Esophagus squamous epithelium (tissue), 5 donors: ENCODE measurements at regions not wholly inside any gene's neighbourhood (a gene's known extent, or its start where the extent isn't known, plus 50 kb on each side); places are given as distances from the start of the nearest gene placed in this dataset.

ENCODE experiments used
- DNase-seq: peaks from one replicate; lab custom pipeline; 2025; lab: John Stamatoyannopoulos, UW
- H3K27ac ChIP-seq, 4 donors: fragments of 200-600 bp; sonication (generic); one replicate each; pipeline ENCODE4 v1.5.1; 2016 to 2019; ENCODE audit warnings: mild to moderate bottlenecking in 1 of 4
- H3K27me3 ChIP-seq, 4 donors: fragments of 200-600 bp; sonication (generic); 1 replicate in 3 of 4; 2 replicates in 1 of 4; pipeline versions ENCODE4 v1.5.1 to v1.6.0; 2017 to 2021; ENCODE audit warnings: antibody characterized with exemption in 1 of 4
- H3K36me3 ChIP-seq, 3 donors: fragments of 200-600 bp; sonication (generic); one replicate each; pipeline ENCODE4 v1.5.1; 2016 to 2019
- H3K4me1 ChIP-seq, 3 donors: fragments of 200-600 bp; sonication (generic); one replicate each; pipeline ENCODE4 v1.5.1; 2017 to 2019
- H3K4me3 ChIP-seq, 4 donors: fragments of 200-600 bp; sonication (generic); 1 replicate in 3 of 4; 2 replicates in 1 of 4; pipeline ENCODE4 v1.5.1; 2016 to 2019; ENCODE audit warnings: mild to moderate bottlenecking in 2 of 4, moderate library complexity in 1 of 4
- H3K9me3 ChIP-seq, 3 donors: fragments of 200-600 bp; sonication (generic); one replicate each; pipeline ENCODE4 v1.5.1; 2016 to 2019
- CTCF ChIP-seq, 6 experiments: fragments of 450-650 bp in 4 of 6; fragments of 200-600 bp in 2 of 6; sonication (generic) in 2 of 6; IDR thresholded peaks; one replicate each; pipeline ENCODE4 v1.5.1; 2016 to 2019; ENCODE audit warnings: antibody characterized with exemption in 6 of 6, mild to moderate bottlenecking in 4 of 6, moderate library complexity in 4 of 6
- POLR2A ChIP-seq, 4 donors: fragments of 450-650 bp; IDR thresholded peaks; one replicate each; pipeline ENCODE4 v1.6.1; 2017; ENCODE audit warnings: antibody characterized with exemption in 4 of 4, mild to moderate bottlenecking in 4 of 4, moderate library complexity in 3 of 4
- WGBS, 2 donors: methylation state at CpG; one replicate each; pipeline ENCODE4 v1.1.5; 2018; 5-methylcytosine and 5-hydroxymethylcytosine counted together
- intact Hi-C: fragments of 100-400 bp; cut with DNase I; formaldehyde crosslinking; loops from one replicate; pipeline ENCODE4 v1.15.0; 2022
- donor health status: DM: yes; HTN: yes; CAD: no.

- TF ChIP-seq POLR2A (IDR thresholded peaks at IDR 0.05) (no peak), CTCF (IDR thresholded peaks at IDR 0.05) (no peak)
- Histone ChIP-seq H3K36me3 (no peaks in the 10 kb centered on the region), H3K27ac (no peak overlapping the region), H3K9me3 (peaks cover 0 to 11% (median 0%) of the 10 kb centered on the region in 3 donors), H3K4me1 (no peaks in the 10 kb centered on the region), H3K27me3 (no peaks in the 10 kb centered on the region), H3K4me3 (no peak overlapping the region)
- intact Hi-C loops: no loop called here
- WGBS, 2 donors: 100% methylated on average over 1 of the region's 1 CpG
- DNase-seq: no peak
Measured at GRCh38 chr12:116473416-116473815, 85.8 kb upstream of the MAP1LC3B2 start.

- Histone ChIP-seq H3K9me3 (peaks cover 0 to 11% (median 0%) of the 10 kb centered on the region in 3 donors), H3K27ac (no peak overlapping the region), H3K27me3 (no peaks in the 10 kb centered on the region), H3K4me3 (no peak overlapping the region), H3K36me3 (no peaks in the 10 kb centered on the region), H3K4me1 (no peaks in the 10 kb centered on the region)
- WGBS, 2 donors: 25 to 47% methylated on average over 1 of the region's 1 CpG
- TF ChIP-seq POLR2A (IDR thresholded peaks at IDR 0.05) (no peak), CTCF (IDR thresholded peaks at IDR 0.05) (no peak)
- intact Hi-C loops: no loop called here
- DNase-seq: no peak
Measured at GRCh38 chr12:116474331-116474730, 84.8 kb upstream of the MAP1LC3B2 start.

GRCh38 chr12:116474899-116475298 is 84.3 kb upstream of the MAP1LC3B2 start:
- Histone ChIP-seq H3K27me3 (no peaks in the 10 kb centered on the region), H3K36me3 (no peaks in the 10 kb centered on the region), H3K4me1 (no peaks in the 10 kb centered on the region), H3K27ac (no peak overlapping the region), H3K4me3 (no peak overlapping the region), H3K9me3 (peaks cover 0 to 11% (median 0%) of the 10 kb centered on the region in 3 donors)
- intact Hi-C loops: no loop called here
- no peak for DNase-seq
- 85 to 93% methylated on average over 2 to 4 of the region's 4 CpGs for WGBS, 2 donors
- TF ChIP-seq CTCF (IDR thresholded peaks at IDR 0.05): no peak
- TF ChIP-seq POLR2A (IDR thresholded peaks at IDR 0.05): no peak

- Histone ChIP-seq H3K27me3 (no peaks in the 10 kb centered on the region), H3K36me3 (no peaks in the 10 kb centered on the region), H3K27ac (no peak overlapping the region), H3K4me3 (no peak overlapping the region), H3K9me3 (peaks cover 0 to 11% (median 0%) of the 10 kb centered on the region in 3 donors), H3K4me1 (no peaks in the 10 kb centered on the region)
- no peak for DNase-seq
- 95 to 96% methylated on average over 7 of the region's 7 CpGs for WGBS, 2 donors
- intact Hi-C loops: no loop called here
- TF ChIP-seq CTCF (IDR thresholded peaks at IDR 0.05): no peak
- TF ChIP-seq POLR2A (IDR thresholded peaks at IDR 0.05): no peak
Measured at GRCh38 chr12:116476227-116476822, 82.9 kb upstream of the MAP1LC3B2 start.

- DNase-seq: no peak
- 78 to 91% methylated on average over 6 of the region's 6 CpGs for WGBS, 2 donors
- Histone ChIP-seq H3K36me3 (no peaks in the 10 kb centered on the region), H3K4me1 (no peaks in the 10 kb centered on the region), H3K9me3 (peaks cover 0 to 11% (median 0%) of the 10 kb centered on the region in 3 donors), H3K27ac (no peak overlapping the region), H3K27me3 (no peaks in the 10 kb centered on the region), H3K4me3 (no peak overlapping the region)
- TF ChIP-seq CTCF (IDR thresholded peaks at IDR 0.05) (no peak), POLR2A (IDR thresholded peaks at IDR 0.05) (no peak)
- intact Hi-C loops: no loop called here
Measured at GRCh38 chr12:116478243-116478773, 80.9 kb upstream of the MAP1LC3B2 start.
